ENCODE measurements at regions not wholly inside any gene's neighbourhood (a gene's known extent, or its start where the extent isn't known, plus 50 kb on each side); places are given as distances from the start of the nearest gene placed in this dataset.

DNA sequence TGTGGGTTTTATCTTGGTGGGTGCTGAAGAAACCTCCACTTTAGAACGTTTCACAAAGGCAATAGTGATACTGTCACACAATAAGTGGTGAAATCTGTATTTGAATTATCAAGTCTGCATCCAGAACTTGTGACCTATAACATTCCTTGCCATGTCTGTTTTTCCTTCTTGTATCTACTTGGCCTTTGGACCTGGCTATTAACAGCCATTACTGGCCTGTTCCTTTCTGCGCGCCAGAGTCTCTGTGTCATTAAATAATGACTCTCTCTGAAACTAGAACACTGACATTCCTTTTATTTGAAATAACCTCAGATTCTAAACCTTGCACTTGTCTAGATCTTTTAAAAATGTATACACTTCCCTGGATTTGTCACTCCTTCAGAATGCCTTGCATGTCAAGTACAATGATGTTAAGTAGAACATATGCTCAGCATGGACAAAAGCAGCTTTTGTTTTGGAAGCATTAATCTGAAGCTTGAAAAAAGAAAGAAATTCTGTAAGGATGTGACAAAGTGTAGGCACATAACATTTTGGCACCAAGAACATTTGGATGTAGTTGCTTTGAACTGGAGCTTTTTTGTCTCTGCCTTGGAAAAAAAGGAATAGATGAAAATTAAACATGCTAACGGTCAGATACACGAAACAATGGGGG, 95.5 kb upstream of the RPL10L start:
- no peaks in the 10 kb centered on the region for H3K79me1 ChIP-seq (ENCODE audit: low read depth, low read length)
- no peak overlapping the region for H2BK15ac ChIP-seq (ENCODE audit: low read length)
- POLR2A ChIA-PET (ENCODE audit: partially characterized antibody) = no interaction called here
- H4K91ac ChIP-seq (replicated peaks; ENCODE audit: insufficient read length, low read length) = no peak overlapping the region
- no peak overlapping the region for H3K4me2 ChIP-seq (ENCODE audit: insufficient read depth in 1 of 2, low read depth in 2 of 2, low read length in 2 of 2)
- H3K4me1 ChIP-seq (replicated peaks in 1 of 4; ENCODE audit: control insufficient read depth in 3 of 4, insufficient read depth in 4 of 4, low read length in 3 of 4) = no peaks in the 10 kb centered on the region
- no peak overlapping the region for H3K4ac ChIP-seq (replicated peaks; ENCODE audit: insufficient read length, low read depth, low read length)
- H2BK12ac ChIP-seq (ENCODE audit: low read depth, low read length) = no peak overlapping the region
- H3K56ac ChIP-seq (replicated peaks; ENCODE audit: insufficient read length, low read depth, low read length) = no peak overlapping the region
- CTCF ChIA-PET (ENCODE audit: partially characterized antibody) = interaction anchor here (1.2 kb wide), 1 partner anchor 256 kb away, joined by 3 read pairs; no protein-coding TSS in a partner anchor
- no peaks in the 10 kb centered on the region for H3K27me3 ChIP-seq (replicated peaks in 1 of 4; ENCODE audit: control insufficient read depth in 3 of 4, extremely low read depth in 1 of 4, insufficient read depth in 3 of 4, low read length in 3 of 4)
- H4K5ac ChIP-seq (ENCODE audit: insufficient read length, low read depth, low read length) = no peak overlapping the region
- no peaks in the 10 kb centered on the region for H3K23me2 ChIP-seq (ENCODE audit: low read depth, low read length)
- H3K27ac ChIP-seq (ENCODE audit: low read depth, low read length) = no peak overlapping the region
- H4K8ac ChIP-seq (ENCODE audit: extremely low read depth, insufficient read depth, low read length) = no peak overlapping the region
- H3K18ac ChIP-seq (ENCODE audit: extremely low read depth, low read length) = no peak overlapping the region
- 90% methylated on average over 5 of the region's 5 CpGs; no CpG with 5 or more reads in 1 of the 2 experiments for whole genome bisulfite sequencing, 2 experiments (ENCODE audit: extremely low coverage in 1 of 2, insufficient coverage in 1 of 2, insufficient read length in 1 of 2, insufficient replicate concordance in 2 of 2, low coverage in 1 of 2, low lambda C conversion rate in 2 of 2, missing lambda C conversion rate in 1 of 2)
- H2AK5ac ChIP-seq (ENCODE audit: low read depth, low read length) = no peak overlapping the region
- TF ChIP-seq BRCA1 (IDR thresholded peaks at IDR 0.05; ENCODE audit: low read depth, low read length) (no peak), CREB1 (IDR thresholded peaks at IDR 0.05) (no peak), TAF1 (IDR thresholded peaks at IDR 0.05; ENCODE audit: low read depth, low read length) (no peak), YY1 (IDR thresholded peaks at IDR 0.05; ENCODE audit: low read depth, low read length) (no peak), EP300 (IDR thresholded peaks at IDR 0.05; ENCODE audit: borderline replicate concordance in 1 of 2, low read depth in 2 of 2, low read length in 2 of 2) (no peak)
- TF ChIP-seq, protein P1, sequence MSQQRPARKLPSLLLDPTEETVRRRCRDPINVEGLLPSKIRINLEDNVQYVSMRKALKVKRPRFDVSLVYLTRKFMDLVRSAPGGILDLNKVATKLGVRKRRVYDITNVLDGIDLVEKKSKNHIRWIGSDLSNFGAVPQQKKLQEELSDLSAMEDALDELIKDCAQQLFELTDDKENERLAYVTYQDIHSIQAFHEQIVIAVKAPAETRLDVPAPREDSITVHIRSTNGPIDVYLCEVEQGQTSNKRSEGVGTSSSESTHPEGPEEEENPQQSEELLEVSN (IDR thresholded peaks at IDR 0.05) = no peak
- H3K9me3 ChIP-seq (ENCODE audit: insufficient read depth in 2 of 2, low read depth in 1 of 2, low read length in 1 of 2) = no peaks in the 10 kb centered on the region
- no peak overlapping the region for H2BK5ac ChIP-seq (ENCODE audit: low read depth, low read length)
- FAIRE-seq (no peak), DNase-seq (ENCODE audit: low read depth in 1 of 2, low spot score in 2 of 2) (no peak)
- H3K14ac ChIP-seq (ENCODE audit: insufficient read length) = no peak overlapping the region
- H2BK120ac ChIP-seq (replicated peaks; ENCODE audit: low read depth, low read length) = no peak overlapping the region
- no peaks in the 10 kb centered on the region for H3K36me3 ChIP-seq (ENCODE audit: control insufficient read depth in 2 of 4, insufficient read depth in 4 of 4, low read length in 3 of 4)
- H4K20me1 ChIP-seq (replicated peaks in 1 of 2; ENCODE audit: control insufficient read depth in 1 of 2, insufficient read depth in 2 of 2, low read length in 2 of 2) = no peaks in the 10 kb centered on the region
- no peak overlapping the region for H2BK20ac ChIP-seq (ENCODE audit: low read length)
- no peak overlapping the region for H3K9ac ChIP-seq (replicated peaks in 1 of 4; ENCODE audit: extremely low read depth in 1 of 4, low read depth in 3 of 4, low read length in 3 of 4)
- no peak overlapping the region for H3K4me3 ChIP-seq (ENCODE audit: extremely low read depth in 1 of 4, insufficient read depth in 2 of 4, low read depth in 3 of 4, low read length in 4 of 4)
- H3K23ac ChIP-seq (ENCODE audit: insufficient read length) = no peak overlapping the region
- no peaks in the 10 kb centered on the region for H3K79me2 ChIP-seq (ENCODE audit: control insufficient read depth in 1 of 2, insufficient read depth in 2 of 2, low read length in 2 of 2)
- H2AFZ ChIP-seq (ENCODE audit: low read length) = no peak overlapping the region

Data from H1 (cell line).